Lower leg skin (tissue), 3 donors: ENCODE measurements at regions not wholly inside any gene's neighbourhood (a gene's known extent, or its start where the extent isn't known, plus 50 kb on each side); places are given as distances from the start of the nearest gene placed in this dataset.

Experiments
- CTCF ChIP-seq, 3 donors: fragments of 450-650 bp; IDR thresholded peaks; one replicate each; pipeline ENCODE4 v1.5.1; 2016; ENCODE audit warnings: antibody characterized with exemption in 3 of 3, mild to moderate bottlenecking in 3 of 3, moderate library complexity in 2 of 3
- POLR2A ChIP-seq, 2 donors: fragments of 450-650 bp; IDR thresholded peaks; one replicate each; pipeline ENCODE4 v1.6.1; 2016 to 2017; ENCODE audit warnings: antibody characterized with exemption in 2 of 2, mild to moderate bottlenecking in 1 of 2, moderate library complexity in 1 of 2

GRCh38 chr18:8552151-8552550, 57.1 kb upstream of the RAB12 start:
- TF ChIP-seq POLR2A (IDR thresholded peaks at IDR 0.05) (no peak), CTCF (IDR thresholded peaks at IDR 0.05) (no peak)
